Thyroid gland (tissue), 4 donors: ENCODE measurements at regions not wholly inside any gene's neighbourhood (a gene's known extent, or its start where the extent isn't known, plus 50 kb on each side); places are given as distances from the start of the nearest gene placed in this dataset.

Source experiments
- DNase-seq, 2 donors: peaks; one replicate each; pipeline ENCODE4 v3.0.0-alpha.2; 2019
- H3K27ac ChIP-seq, 3 donors: fragments of 200-600 bp; sonication (generic); 1 replicate in 2 of 3; 2 replicates in 1 of 3; pipeline ENCODE4 v1.5.1; 2016 to 2019; ENCODE audit warnings: mild to moderate bottlenecking in 1 of 3, moderate library complexity in 1 of 3
- H3K27me3 ChIP-seq: fragments of 200-600 bp; sonication (generic); one replicate; pipeline ENCODE4 v1.5.1; 2019
- H3K36me3 ChIP-seq, 2 donors: fragments of 200-600 bp; sonication (generic); one replicate each; pipeline ENCODE4 v1.5.1; 2016 to 2019
- H3K4me1 ChIP-seq, 2 donors: fragments of 200-600 bp; sonication (generic); one replicate each; pipeline ENCODE4 v1.5.1; 2017 to 2019
- H3K4me3 ChIP-seq, 3 donors: fragments of 200-600 bp; sonication (generic); replicated peaks in 1 of 3; 1 replicate in 2 of 3; 2 replicates in 1 of 3; pipeline ENCODE4 v1.5.1; 2016; ENCODE audit warnings: mild to moderate bottlenecking in 1 of 3
- H3K9me3 ChIP-seq: fragments of 200-600 bp; sonication (generic); one replicate; pipeline ENCODE4 v1.5.1; 2017
- POLR2A ChIP-seq, 2 donors: fragments of 450-650 bp; IDR thresholded peaks; one replicate each; pipeline ENCODE4 v1.6.1; 2017; ENCODE audit warnings: antibody characterized with exemption in 2 of 2, mild to moderate bottlenecking in 2 of 2, moderate library complexity in 1 of 2
- WGBS, 2 donors: methylation state at CpG; one replicate each; pipeline ENCODE4 v1.1.5; 2017; 5-methylcytosine and 5-hydroxymethylcytosine counted together
- intact Hi-C: fragments of 100-400 bp; cut with DNase I; formaldehyde crosslinking; loops from one replicate; pipeline ENCODE4 v1.15.1; 2023
- TF ChIP-seq, protein P1 (sequence below), 6 experiments: fragments of 200-600 bp in 3 of 6; fragments of 450-650 bp in 3 of 6; sonication (generic) in 3 of 6; IDR thresholded peaks; one replicate each; pipeline ENCODE4 v1.5.1; 2016 to 2019; ENCODE audit warnings: antibody characterized with exemption in 6 of 6, mild to moderate bottlenecking in 2 of 6, inconsistent platforms in 1 of 6, moderate library complexity in 1 of 6

DNA sequence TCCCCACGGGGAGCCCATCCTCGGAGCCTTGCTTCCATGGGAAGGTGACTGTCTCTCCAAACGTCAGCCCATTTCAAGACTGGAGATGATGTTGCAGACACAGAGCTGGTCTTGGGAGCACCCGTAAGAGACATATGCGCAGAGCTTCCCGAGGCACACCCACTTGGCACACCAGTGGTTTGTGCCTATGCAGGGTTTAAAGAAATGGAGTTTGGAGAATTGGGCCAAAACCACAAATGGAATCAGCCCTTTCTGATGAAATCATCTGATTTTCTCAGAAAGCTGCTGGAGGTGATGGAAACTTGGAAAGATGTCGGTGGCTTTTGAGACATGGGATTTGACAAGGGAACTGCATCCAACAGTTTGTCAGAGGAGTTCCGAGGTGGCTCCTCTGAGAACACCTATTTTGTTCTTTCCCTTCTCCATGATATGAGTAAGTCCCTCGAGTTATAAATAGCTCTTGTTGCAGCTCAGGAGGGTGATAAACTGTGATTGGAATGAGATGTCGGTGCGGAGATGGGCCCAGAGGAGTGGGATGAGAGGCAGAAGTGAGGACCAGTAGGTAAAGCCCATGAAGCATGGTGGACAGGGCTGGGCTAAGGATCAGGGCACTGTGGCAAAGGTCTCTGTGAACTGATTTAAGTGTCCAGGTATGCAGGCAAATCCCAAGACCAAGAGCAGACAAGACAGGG, 225.7 kb downstream of the ACKR3 start:
- no peak for DNase-seq
- H3K27me3 ChIP-seq, result no peaks in the 10 kb centered on the region
- 95 to 96% methylated on average over 11 of the region's 11 CpGs for WGBS, 2 donors
- H3K27ac ChIP-seq, result no peak overlapping the region
- H3K4me1 ChIP-seq, result peaks cover 9 to 17% of the 10 kb centered on the region in 2 donors
- no peaks in the 10 kb centered on the region for H3K9me3 ChIP-seq
- TF ChIP-seq, protein P1, sequence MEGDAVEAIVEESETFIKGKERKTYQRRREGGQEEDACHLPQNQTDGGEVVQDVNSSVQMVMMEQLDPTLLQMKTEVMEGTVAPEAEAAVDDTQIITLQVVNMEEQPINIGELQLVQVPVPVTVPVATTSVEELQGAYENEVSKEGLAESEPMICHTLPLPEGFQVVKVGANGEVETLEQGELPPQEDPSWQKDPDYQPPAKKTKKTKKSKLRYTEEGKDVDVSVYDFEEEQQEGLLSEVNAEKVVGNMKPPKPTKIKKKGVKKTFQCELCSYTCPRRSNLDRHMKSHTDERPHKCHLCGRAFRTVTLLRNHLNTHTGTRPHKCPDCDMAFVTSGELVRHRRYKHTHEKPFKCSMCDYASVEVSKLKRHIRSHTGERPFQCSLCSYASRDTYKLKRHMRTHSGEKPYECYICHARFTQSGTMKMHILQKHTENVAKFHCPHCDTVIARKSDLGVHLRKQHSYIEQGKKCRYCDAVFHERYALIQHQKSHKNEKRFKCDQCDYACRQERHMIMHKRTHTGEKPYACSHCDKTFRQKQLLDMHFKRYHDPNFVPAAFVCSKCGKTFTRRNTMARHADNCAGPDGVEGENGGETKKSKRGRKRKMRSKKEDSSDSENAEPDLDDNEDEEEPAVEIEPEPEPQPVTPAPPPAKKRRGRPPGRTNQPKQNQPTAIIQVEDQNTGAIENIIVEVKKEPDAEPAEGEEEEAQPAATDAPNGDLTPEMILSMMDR (IDR thresholded peaks at IDR 0.05), result no peak
- no peak for TF ChIP-seq POLR2A (IDR thresholded peaks at IDR 0.05)
- no peak overlapping the region for H3K4me3 ChIP-seq
- H3K36me3 ChIP-seq, result no peaks in the 10 kb centered on the region
- intact Hi-C loops, result no loop called here

DNA sequence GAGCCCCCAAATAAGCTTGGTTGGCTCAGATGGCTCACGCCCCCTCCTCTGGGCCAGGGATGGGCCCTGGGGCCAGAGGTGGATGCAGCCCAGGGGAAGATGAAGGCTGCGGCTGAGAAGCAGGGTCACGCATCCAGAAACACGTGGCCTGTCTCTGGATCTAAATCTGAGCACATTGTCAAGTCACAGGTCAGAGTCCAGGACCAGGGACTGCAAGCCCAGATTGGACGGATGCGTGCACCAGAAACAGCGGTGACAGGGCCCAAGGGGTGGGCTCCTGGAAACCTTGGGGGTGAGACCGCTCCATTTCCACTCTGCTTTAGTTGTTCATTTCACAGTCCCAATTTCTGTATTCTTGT, 226.2 kb downstream of the ACKR3 start:
- WGBS, 2 donors, result 95 to 99% methylated on average over 7 to 8 of the region's 8 CpGs
- H3K9me3 ChIP-seq, result no peaks in the 10 kb centered on the region
- no peak for DNase-seq
- H3K4me1 ChIP-seq, result peaks cover 9 to 17% of the 10 kb centered on the region in 2 donors
- no peak overlapping the region for H3K4me3 ChIP-seq
- no peak overlapping the region for H3K27ac ChIP-seq
- no peaks in the 10 kb centered on the region for H3K36me3 ChIP-seq
- H3K27me3 ChIP-seq, result no peaks in the 10 kb centered on the region
- TF ChIP-seq POLR2A (IDR thresholded peaks at IDR 0.05), result no peak
- TF ChIP-seq, protein P1 (IDR thresholded peaks at IDR 0.05), result no peak
- intact Hi-C loops, result no loop called here

DNA sequence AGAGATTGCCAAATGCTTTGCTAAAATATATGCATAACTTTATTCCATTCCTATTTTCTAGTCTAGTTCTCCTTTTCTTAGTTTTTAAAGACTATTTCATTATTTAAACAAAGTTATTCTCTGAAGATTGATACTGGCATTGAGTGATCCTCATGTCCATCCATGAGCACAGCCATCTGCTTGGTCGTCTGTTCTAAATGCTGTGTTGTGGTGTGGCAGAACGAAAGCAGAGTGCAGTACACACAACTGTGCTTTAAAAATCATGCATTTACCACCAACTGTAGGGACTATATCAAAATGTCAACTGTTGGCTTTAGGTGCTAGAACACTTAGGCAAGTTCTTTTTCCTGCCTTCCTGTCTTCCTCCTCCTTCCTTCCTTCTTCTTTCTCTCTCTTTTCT, 226.6 kb downstream of the ACKR3 start:
- Histone ChIP-seq H3K4me3 (no peak overlapping the region), H3K27me3 (no peaks in the 10 kb centered on the region), H3K9me3 (no peaks in the 10 kb centered on the region), H3K27ac (no peak overlapping the region), H3K4me1 (peaks cover 9 to 17% of the 10 kb centered on the region in 2 donors), H3K36me3 (no peaks in the 10 kb centered on the region)
- TF ChIP-seq, protein P1 (IDR thresholded peaks at IDR 0.05), result no peak
- TF ChIP-seq POLR2A (IDR thresholded peaks at IDR 0.05), result no peak
- intact Hi-C loops, result no loop called here
- WGBS, 2 donors, result 96 to 100% methylated on average over 2 of the region's 2 CpGs
- no peak for DNase-seq

DNA sequence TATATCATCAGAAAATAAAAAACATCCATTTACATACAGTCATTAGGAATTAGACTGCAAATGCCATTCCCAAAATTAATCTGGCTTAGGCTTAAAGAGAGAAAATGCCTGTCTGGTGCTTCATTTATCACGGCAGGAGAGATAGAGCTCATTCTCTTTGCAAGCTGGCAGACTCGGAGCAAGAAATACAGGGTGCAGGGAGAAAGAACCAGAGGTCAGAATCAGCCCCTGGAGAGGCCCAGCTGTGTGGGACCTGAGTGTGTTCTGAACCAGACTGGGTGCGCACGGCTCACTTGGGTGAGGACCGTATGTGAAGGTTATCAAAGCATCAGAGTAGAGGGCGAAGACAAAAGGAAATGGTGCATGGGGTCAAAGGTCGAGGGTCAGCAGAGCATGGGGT, 227.8 kb downstream of the ACKR3 start:
- H3K36me3 ChIP-seq, result no peaks in the 10 kb centered on the region
- DNase-seq, result no peak
- H3K9me3 ChIP-seq, result no peaks in the 10 kb centered on the region
- H3K4me3 ChIP-seq, result no peak overlapping the region
- WGBS, 2 donors, result 80 to 84% methylated on average over 7 of the region's 7 CpGs
- no peak overlapping the region for H3K27ac ChIP-seq
- TF ChIP-seq POLR2A (IDR thresholded peaks at IDR 0.05), result no peak
- TF ChIP-seq, protein P1 (IDR thresholded peaks at IDR 0.05), result no peak
- peaks cover 9 to 17% of the 10 kb centered on the region in 2 donors for H3K4me1 ChIP-seq
- no peaks in the 10 kb centered on the region for H3K27me3 ChIP-seq
- intact Hi-C loops, result no loop called here

DNA sequence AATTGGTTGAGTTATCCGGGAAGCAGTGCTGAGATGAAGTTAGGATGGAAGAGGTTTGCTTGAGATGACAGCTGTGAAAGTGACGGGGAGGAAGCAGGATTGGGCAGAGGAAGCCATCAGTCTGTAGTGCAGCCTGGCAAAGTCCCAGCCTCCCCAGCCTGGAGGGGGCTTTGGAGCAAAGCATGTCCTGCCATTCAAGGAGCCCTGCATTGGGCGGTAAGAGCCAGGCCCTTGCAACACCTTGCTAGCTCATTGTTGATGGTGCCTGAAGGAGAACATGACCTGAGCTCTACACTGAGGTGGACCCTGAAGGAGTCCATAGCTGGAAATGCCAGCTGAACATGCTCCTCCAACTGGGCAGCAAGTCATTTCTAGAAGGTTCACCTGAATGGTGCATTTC, 228.9 kb downstream of the ACKR3 start:
- H3K4me1 ChIP-seq, result peaks cover 9 to 14% of the 10 kb centered on the region in 2 donors
- whole genome bisulfite sequencing, 2 donors, result 89 to 99% methylated on average over 3 of the region's 3 CpGs

More for the DNA sequence above, 228.9 kb downstream of the ACKR3 start:
- Histone ChIP-seq H3K27me3 (no peaks in the 10 kb centered on the region), H3K36me3 (no peaks in the 10 kb centered on the region), H3K27ac (no peak overlapping the region), H3K4me3 (no peak overlapping the region), H3K9me3 (no peaks in the 10 kb centered on the region)
- intact Hi-C loops, result no loop called here
- DNase-seq, result no peak
- TF ChIP-seq, protein P1 (IDR thresholded peaks at IDR 0.05), result no peak
- TF ChIP-seq POLR2A (IDR thresholded peaks at IDR 0.05), result no peak
